ENCODE measurements at regions not wholly inside any gene's neighbourhood (a gene's known extent, or its start where the extent isn't known, plus 50 kb on each side); places are given as distances from the start of the nearest gene placed in this dataset.

DNA sequence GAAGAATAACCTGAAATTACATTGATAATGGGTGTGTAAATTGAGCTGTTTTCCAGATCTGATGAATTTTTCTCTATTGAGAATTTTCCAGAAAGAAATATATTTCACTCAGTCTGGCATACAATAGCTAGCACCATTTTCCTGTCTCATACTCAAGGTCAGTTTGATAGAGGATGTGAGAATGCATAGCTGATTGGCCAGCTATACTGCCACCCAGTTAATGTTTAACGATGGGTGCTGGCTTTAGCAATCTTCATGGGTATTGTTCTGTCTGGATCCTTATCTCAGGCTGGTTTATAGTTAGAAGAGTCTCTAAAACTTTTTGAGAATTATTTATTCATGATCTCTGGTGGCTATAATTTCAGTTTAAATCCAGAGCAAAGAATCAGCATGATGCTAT lies 147.4 kb downstream of the HDGFL1 start:
- TF ChIP-seq CTCF (IDR thresholded peaks at IDR 0.05) (no peak), POLR2A (IDR thresholded peaks at IDR 0.05; ENCODE audit: low read length) (no peak), MYC (IDR thresholded peaks at IDR 0.05; ENCODE audit: borderline replicate concordance, low read length) (no peak)

All from A549 (cell line).